ENCODE measurements at regions not wholly inside any gene's neighbourhood (a gene's known extent, or its start where the extent isn't known, plus 50 kb on each side); places are given as distances from the start of the nearest gene placed in this dataset.

DNA sequence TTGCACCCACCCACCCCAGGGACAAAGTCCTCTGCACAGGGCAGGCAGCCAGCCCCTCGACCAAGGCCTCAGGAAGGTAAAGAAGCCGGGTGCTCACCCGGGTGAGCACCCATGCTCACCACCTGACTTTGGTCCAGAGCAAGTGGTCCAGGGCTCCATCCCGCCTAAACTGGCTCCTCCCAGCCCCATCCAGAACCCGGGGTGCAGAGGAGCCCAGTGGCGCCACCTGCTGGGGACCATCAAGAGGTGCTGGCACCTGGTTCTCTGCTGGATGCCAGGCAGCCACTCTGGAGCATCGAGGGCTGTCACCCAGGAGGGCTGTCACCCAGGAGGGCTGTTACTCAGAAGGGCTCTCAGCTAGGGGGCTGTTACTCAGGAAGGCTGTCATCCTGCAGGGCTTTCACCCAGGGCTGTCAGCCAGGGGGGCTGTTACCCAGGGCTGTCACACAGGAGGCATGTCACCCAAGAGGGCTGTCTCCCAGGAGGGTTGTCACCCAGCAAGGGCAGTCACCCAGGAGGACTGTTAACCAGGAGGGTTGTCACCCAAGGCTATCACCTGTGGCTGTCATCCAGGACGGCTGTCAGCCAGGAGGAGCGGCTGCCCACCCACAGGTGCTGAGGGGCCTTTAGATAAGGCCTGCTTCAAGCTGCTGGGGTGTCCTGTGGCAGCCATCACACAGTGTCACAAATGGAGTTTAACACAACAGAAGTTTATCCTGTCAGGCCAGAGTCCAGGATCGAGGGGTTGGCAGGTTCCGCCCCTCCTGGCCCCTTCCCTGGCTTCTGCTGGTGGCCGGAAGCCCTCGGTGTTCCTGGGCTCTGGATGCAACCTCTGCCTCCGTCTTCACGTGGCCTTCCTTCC, 98.5 kb downstream of the TNFRSF13B start:
- H3K4me2 ChIP-seq (ENCODE audit: insufficient read depth, insufficient read length, low read length), result no peak overlapping the region
- no peak overlapping the region for H4K5ac ChIP-seq (ENCODE audit: insufficient read length, low read depth, low read length)
- Mint-ChIP-seq H3K27me3 (ENCODE audit: low read depth) (peaks cover 5% of the 10 kb centered on the region), H3K4me1 (peaks cover 12% of the 10 kb centered on the region in 2 experiments), H3K4me3 (no peak overlapping the region), H3K9me3 (peaks cover 0 to 8% of the 10 kb centered on the region in 2 experiments; a peak in 2 of 5 replicates), H3K36me3 (ENCODE audit: insufficient read depth in 1 of 3, low read depth in 3 of 3) (peaks cover 0 to 1% (median 0%) of the 10 kb centered on the region in 3 experiments; a peak in 2 of 7 replicates), H3K27ac (no peak overlapping the region)
- H3K4me1 ChIP-seq (ENCODE audit: insufficient read depth, low read length), result no peaks in the 10 kb centered on the region
- no peak overlapping the region for H2BK120ac ChIP-seq (ENCODE audit: low read depth, low read length, poor library complexity, severe bottlenecking)
- no peaks in the 10 kb centered on the region for H3K79me1 ChIP-seq (ENCODE audit: insufficient read depth, low read depth, low read length, poor library complexity, severe bottlenecking)
- peak; percentile 83 for DNase-seq
- no peak overlapping the region for H3K4ac ChIP-seq (ENCODE audit: low read depth, low read length)
- H4K20me1 ChIP-seq (ENCODE audit: control insufficient read depth, insufficient read depth, insufficient read length), result no peaks in the 10 kb centered on the region
- H3K23ac ChIP-seq (ENCODE audit: insufficient read length, low read depth, low read length), result no peak overlapping the region
- H2BK15ac ChIP-seq (ENCODE audit: low read depth, low read length), result no peak overlapping the region
- H3K23me2 ChIP-seq (ENCODE audit: insufficient read length, low read depth, low read length, poor library complexity, severe bottlenecking), result no peaks in the 10 kb centered on the region
- H3K14ac ChIP-seq (ENCODE audit: insufficient read depth, low read length), result no peak overlapping the region; the same call in 1 of the 2 replicates
- H2AK5ac ChIP-seq (ENCODE audit: insufficient read length, low read length), result no peak overlapping the region
- H4K91ac ChIP-seq (ENCODE audit: insufficient read length, low read depth, low read length), result no peak overlapping the region
- TF ChIP-seq, protein P1, sequence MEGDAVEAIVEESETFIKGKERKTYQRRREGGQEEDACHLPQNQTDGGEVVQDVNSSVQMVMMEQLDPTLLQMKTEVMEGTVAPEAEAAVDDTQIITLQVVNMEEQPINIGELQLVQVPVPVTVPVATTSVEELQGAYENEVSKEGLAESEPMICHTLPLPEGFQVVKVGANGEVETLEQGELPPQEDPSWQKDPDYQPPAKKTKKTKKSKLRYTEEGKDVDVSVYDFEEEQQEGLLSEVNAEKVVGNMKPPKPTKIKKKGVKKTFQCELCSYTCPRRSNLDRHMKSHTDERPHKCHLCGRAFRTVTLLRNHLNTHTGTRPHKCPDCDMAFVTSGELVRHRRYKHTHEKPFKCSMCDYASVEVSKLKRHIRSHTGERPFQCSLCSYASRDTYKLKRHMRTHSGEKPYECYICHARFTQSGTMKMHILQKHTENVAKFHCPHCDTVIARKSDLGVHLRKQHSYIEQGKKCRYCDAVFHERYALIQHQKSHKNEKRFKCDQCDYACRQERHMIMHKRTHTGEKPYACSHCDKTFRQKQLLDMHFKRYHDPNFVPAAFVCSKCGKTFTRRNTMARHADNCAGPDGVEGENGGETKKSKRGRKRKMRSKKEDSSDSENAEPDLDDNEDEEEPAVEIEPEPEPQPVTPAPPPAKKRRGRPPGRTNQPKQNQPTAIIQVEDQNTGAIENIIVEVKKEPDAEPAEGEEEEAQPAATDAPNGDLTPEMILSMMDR (conservative IDR thresholded peaks at IDR 0.05), result peak; percentile 88
- no peak overlapping the region for H3K18ac ChIP-seq (ENCODE audit: insufficient read length, low read depth, low read length)
- no peak overlapping the region for H2BK12ac ChIP-seq (ENCODE audit: insufficient read length, low read depth, low read length)
- H2AFZ ChIP-seq (ENCODE audit: low read length), result no peak overlapping the region
- H3K9me3 ChIP-seq (ENCODE audit: control insufficient read depth, low read depth, low read length), result no peaks in the 10 kb centered on the region
- no peak overlapping the region for H3K9ac ChIP-seq (ENCODE audit: extremely low read depth, insufficient read length, low read length)
- H3K27ac ChIP-seq (ENCODE audit: insufficient read length, low read depth, low read length), result no peak overlapping the region
- H2BK5ac ChIP-seq (ENCODE audit: insufficient read length, low read length), result no peak overlapping the region
- H3K56ac ChIP-seq (ENCODE audit: insufficient read length, low read depth, low read length), result no peak overlapping the region
- H3T11ph ChIP-seq (ENCODE audit: low read length), result no peak overlapping the region
- no peak overlapping the region for H2BK20ac ChIP-seq (ENCODE audit: low read depth, low read length, poor library complexity, severe bottlenecking)
- no peak overlapping the region for H4K8ac ChIP-seq (replicated peaks; ENCODE audit: insufficient read length, low read depth, low read length)
- H3K79me2 ChIP-seq (ENCODE audit: insufficient read depth, low read length), result no peaks in the 10 kb centered on the region
- WGBS (ENCODE audit: extremely low coverage, insufficient read length, low lambda C conversion rate), result no CpG with 5 or more reads among the region's 15 CpGs
- H3K27me3 ChIP-seq (ENCODE audit: insufficient read depth, low read length), result no peaks in the 10 kb centered on the region

Measured in H9 (cell line).